A549 (cell line): ENCODE measurements at regions not wholly inside any gene's neighbourhood (a gene's known extent, or its start where the extent isn't known, plus 50 kb on each side); places are given as distances from the start of the nearest gene placed in this dataset.

ENCODE experiments used
- ATAC-seq, 2 experiments: fragments of 200-7000 bp in 1 of 2; fragments of >200 bp in 1 of 2; cut with Nextera tagmentation in 1 of 2; cut with Tn5 transposase in 1 of 2; 3 replicates each; pipeline versions ENCODE4 v1.8.0 to v1.9.1; 2018 to 2020; ENCODE audit warnings: mild to moderate bottlenecking in 1 of 2, moderate library complexity in 1 of 2
- CTCF ChIA-PET: fragments of 300-600 bp; sonication (Branson Sonifier 250); formaldehyde crosslinking; extraction: SDS; loops from one replicate; lab custom pipeline; 2021; ENCODE audit warnings: antibody characterized with exemption, inconsistent platforms; lab: Yijun Ruan, JAX
- POLR2A ChIA-PET: fragments of 350-600 bp; formaldehyde crosslinking; extraction: SDS; loops from one replicate; lab custom pipeline; 2021; ENCODE audit warnings: antibody characterized with exemption, inconsistent platforms; lab: Yijun Ruan, JAX
- DNase-seq, 2 experiments: peaks; one replicate each; pipeline versions ENCODE4 v3.0.0 to v3.0.0-alpha.2; 2011 to 2016; ENCODE audit warnings: low read depth in 1 of 2, low spot score in 1 of 2
- FAIRE-seq: peaks from 2 replicates; lab custom pipeline; 2011; peaks lifted over from hg19 to GRCh38; lab: Jason Lieb, UNC
- H3K27ac ChIP-seq, 2 experiments: fragments of >200 bp; sonication (Bioruptor Twin); formaldehyde crosslinking; 3 replicates each; pipeline ENCODE4 v1.5.1; 2016 to 2017
- H3K4me1 ChIP-seq: fragments of >200 bp; sonication (Bioruptor Twin); formaldehyde crosslinking; 3 replicates; pipeline ENCODE4 v1.6.1; 2016
- H3K4me2 ChIP-seq: fragments of >200 bp; sonication (Bioruptor Twin); formaldehyde crosslinking; 3 replicates; pipeline ENCODE4 v1.6.1; 2016
- H3K4me3 ChIP-seq: fragments of >200 bp; sonication (Bioruptor Twin); formaldehyde crosslinking; 3 replicates; pipeline ENCODE4 v1.5.1; 2016
- H3K9me3 ChIP-seq: fragments of >200 bp; sonication (Bioruptor Twin); formaldehyde crosslinking; 3 replicates; pipeline ENCODE4 v1.6.1; 2016
- CBX2 ChIP-seq: fragments of 200-600 bp; sonication (generic); IDR thresholded peaks from 2 replicates; pipeline ENCODE4 v1.6.1; 2016; ENCODE audit warnings: low read depth, mild to moderate bottlenecking, borderline replicate concordance
- CBX8 ChIP-seq: fragments of 200-600 bp; sonication (generic); IDR thresholded peaks from 2 replicates; pipeline ENCODE4 v1.6.1; 2016
- CEBPB ChIP-seq, 2 experiments: fragments of >200 bp in 1 of 2; sonication (Bioruptor Twin) in 1 of 2; formaldehyde crosslinking in 1 of 2; IDR thresholded peaks; 2 replicates each; pipeline ENCODE4 v1.6.1; 2012 to 2016
- E2F6 ChIP-seq: IDR thresholded peaks from 2 replicates; pipeline ENCODE4 v1.6.1; 2012; ENCODE audit warnings: low read depth, borderline replicate concordance
- EHF ChIP-seq: fragments of 250-450 bp; sonication (Bioruptor Pico); IDR thresholded peaks from 2 replicates; pipeline ENCODE4 v1.5.0; 2020; ENCODE audit warnings: mild to moderate bottlenecking
- ESRRA ChIP-seq: fragments of 150-350 bp; IDR thresholded peaks from 2 replicates; pipeline ENCODE4 v1.6.1; 2014; ENCODE audit warnings: mild to moderate bottlenecking, low read length, borderline replicate concordance
- GATA3 ChIP-seq: IDR thresholded peaks from 2 replicates; pipeline ENCODE4 v1.6.1; 2012; ENCODE audit warnings: borderline replicate concordance
- HOXA7 ChIP-seq: fragments of 250-450 bp; sonication (Bioruptor Pico); IDR thresholded peaks from 2 replicates; pipeline ENCODE4 v1.5.0; 2020; ENCODE audit warnings: mild to moderate bottlenecking, moderate library complexity
- NR3C1 ChIP-seq: fragments of >200 bp; sonication (Bioruptor Twin); formaldehyde crosslinking; IDR thresholded peaks from 3 replicates; pipeline ENCODE4 v1.6.1; 2017
- RCOR1 ChIP-seq: fragments of 150-350 bp; IDR thresholded peaks from 2 replicates; pipeline ENCODE4 v1.6.1; 2014; ENCODE audit warnings: antibody characterized with exemption, low read length, low read depth
- REST ChIP-seq: fragments of 200-600 bp; sonication (generic); IDR thresholded peaks from 2 replicates; pipeline ENCODE4 v1.6.1; 2016; ENCODE audit warnings: antibody characterized with exemption, mild to moderate bottlenecking, moderate library complexity
- SMC3 ChIP-seq: fragments of >200 bp; sonication (Bioruptor Twin); formaldehyde crosslinking; IDR thresholded peaks from 3 replicates; pipeline ENCODE4 v1.6.1; 2018; ENCODE audit warnings: inconsistent platforms
- SREBF2 ChIP-seq: fragments of 450-650 bp; IDR thresholded peaks from 2 replicates; pipeline ENCODE4 v1.6.1; 2014; ENCODE audit warnings: mild to moderate bottlenecking, moderate library complexity
- ZFP36 ChIP-seq: fragments of 450-650 bp; IDR thresholded peaks from 2 replicates; pipeline ENCODE4 v1.6.1; 2014; ENCODE audit warnings: borderline replicate concordance; ENCODE audit not compliant: partially characterized antibody
- ZNF302 ChIP-seq: fragments of 250-450 bp; sonication (Bioruptor Pico); IDR thresholded peaks from 2 replicates; pipeline ENCODE4 v1.9.0; 2021; ENCODE audit warnings: inconsistent platforms, mild to moderate bottlenecking, moderate library complexity
- WGBS: methylation state at CpG from one replicate; pipeline ENCODE4 v1.1.6; 2017; ENCODE audit errors: missing lambda C conversion rate; 5-methylcytosine and 5-hydroxymethylcytosine counted together

DNA sequence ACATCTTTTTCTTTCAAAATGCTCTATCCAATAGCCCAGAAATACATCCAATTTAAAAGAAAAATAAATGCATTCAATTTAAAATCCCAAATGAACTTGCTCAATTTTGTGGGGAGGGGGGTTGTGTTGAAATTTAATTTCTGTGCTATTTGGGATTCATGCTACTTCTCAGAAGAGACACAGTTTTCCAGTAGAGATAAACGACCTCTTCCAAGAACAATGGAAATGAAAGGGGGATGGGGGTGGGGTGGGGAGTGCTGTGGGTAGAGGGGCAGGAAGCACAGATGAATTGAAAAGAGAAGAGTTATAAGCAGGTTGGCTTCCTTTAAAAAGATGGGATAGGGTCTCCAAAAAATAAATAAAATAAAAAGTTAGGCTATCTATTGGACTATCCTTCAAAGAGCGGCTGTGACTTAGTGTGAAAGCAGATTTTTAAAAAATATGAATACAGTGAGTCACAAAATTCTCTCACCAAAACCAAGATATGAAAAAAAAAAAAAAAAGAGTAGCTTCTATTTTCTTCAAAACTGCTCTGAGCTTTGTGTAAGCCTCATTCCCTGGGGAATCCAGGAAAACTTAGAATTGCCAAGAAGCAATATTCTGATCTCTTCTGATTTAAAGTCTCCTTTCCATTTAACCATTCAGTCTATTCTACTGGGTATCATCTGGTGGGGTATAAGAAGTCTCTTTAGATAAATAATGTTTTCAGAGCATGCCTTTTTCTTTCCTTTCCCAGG is 324.3 kb downstream of the PTTG2 start:
- DNase-seq (no peak), ATAC-seq (no peak), FAIRE-seq (no peak)
- Histone ChIP-seq H3K4me1 (no peaks in the 10 kb centered on the region), H3K4me2 (no peak overlapping the region), H3K4me3 (no peak overlapping the region), H3K27ac (no peak overlapping the region), H3K9me3 (no peaks in the 10 kb centered on the region)
- WGBS: 60% methylated on average over 2 of the region's 2 CpGs
- CTCF ChIA-PET: no interaction called here
- POLR2A ChIA-PET: no interaction called here
- no peak for TF ChIP-seq REST
- no peak for TF ChIP-seq E2F6
- no peak for TF ChIP-seq SMC3
- no peak for TF ChIP-seq ZNF302 (CRISPR knock-in tag)
- no peak for TF ChIP-seq RCOR1

DNA sequence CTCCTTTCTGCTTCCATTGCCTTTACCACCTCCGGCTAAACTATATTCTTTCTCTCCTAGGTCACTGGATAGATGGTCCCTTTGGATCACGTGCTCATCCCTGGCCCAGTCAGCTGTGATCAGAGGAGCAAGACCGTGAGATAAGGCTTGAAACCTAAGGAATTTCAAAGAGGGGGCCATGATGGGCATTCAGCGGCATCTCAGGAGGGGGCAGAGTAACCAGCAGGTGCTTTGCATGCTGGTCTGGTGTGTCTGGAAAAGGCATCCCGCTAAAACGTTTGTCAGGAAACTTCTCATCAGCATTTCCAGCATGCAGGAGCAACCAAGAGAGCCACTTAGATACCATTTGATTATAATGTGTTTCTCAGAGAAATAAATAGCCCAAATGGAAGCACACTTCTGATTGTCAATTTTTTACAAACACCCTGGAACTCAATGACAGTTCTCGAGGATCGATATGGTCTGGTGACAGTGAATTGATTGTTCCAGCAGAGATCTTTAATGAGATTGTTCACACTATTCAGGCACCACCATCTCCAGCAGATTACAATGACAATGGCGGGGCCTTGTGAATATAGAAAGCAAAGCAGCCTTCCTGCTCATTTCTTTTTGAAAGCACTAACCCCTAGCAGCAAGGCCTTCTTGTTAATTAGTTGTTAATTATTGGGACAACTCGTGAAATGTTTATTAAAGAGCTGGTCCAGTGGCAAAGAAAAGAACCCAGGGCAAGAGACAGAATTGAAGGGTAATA is 327.1 kb downstream of the PTTG2 start:
- ATAC-seq: no peak
- FAIRE-seq: no peak
- CTCF ChIA-PET: no interaction called here
- Histone ChIP-seq H3K4me1 (no peaks in the 10 kb centered on the region), H3K9me3 (no peaks in the 10 kb centered on the region), H3K27ac (no peak overlapping the region), H3K4me3 (no peak overlapping the region)
- 59% methylated on average over 8 of the region's 10 CpGs for WGBS
- no peak for DNase-seq
- POLR2A ChIA-PET: no interaction called here
- TF ChIP-seq CBX2 (no peak), CBX8 (no peak)
- TF ChIP-seq, all 56 proteins: peak for 0
- no peak overlapping the region for H3K4me2 ChIP-seq

DNA sequence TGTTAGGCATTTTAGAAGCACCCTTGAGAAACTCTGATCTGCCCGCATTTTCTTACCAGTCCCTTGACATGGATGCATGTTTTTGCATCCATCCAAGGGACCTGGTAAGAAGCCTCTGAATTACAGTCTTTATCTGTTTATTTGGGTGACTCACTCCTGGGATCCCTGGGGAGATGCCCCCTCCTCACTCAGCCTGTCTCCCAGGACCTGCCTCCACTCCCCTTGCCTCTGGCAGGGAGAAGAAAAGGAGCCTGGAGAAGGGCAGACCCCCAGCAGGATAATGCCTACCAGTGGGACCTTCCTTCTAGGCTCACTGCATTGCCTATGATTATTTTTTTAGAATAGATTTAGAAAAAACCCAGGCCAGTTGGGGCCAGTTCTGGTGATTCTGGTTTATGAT is 329.4 kb downstream of the PTTG2 start:
- no peak overlapping the region for H3K4me3 ChIP-seq
- no peak for DNase-seq
- POLR2A ChIA-PET: no interaction called here
- TF ChIP-seq SREBF2 (no peak), CEBPB (IDR thresholded peaks at IDR 0.05) (no peak), HOXA7 (CRISPR knock-in tag) (no peak)
- TF ChIP-seq, all 56 proteins: peak for 0
- no peaks in the 10 kb centered on the region for H3K4me1 ChIP-seq
- no peak overlapping the region for H3K27ac ChIP-seq
- FAIRE-seq: no peak
- peaks cover 12% of the 10 kb centered on the region; the same call in 1 of the 3 replicates for H3K9me3 ChIP-seq
- WGBS: 50% methylated on average over 1 of the region's 1 CpG
- ATAC-seq: no peak
- CTCF ChIA-PET: no interaction called here
- no peak overlapping the region for H3K4me2 ChIP-seq

DNA sequence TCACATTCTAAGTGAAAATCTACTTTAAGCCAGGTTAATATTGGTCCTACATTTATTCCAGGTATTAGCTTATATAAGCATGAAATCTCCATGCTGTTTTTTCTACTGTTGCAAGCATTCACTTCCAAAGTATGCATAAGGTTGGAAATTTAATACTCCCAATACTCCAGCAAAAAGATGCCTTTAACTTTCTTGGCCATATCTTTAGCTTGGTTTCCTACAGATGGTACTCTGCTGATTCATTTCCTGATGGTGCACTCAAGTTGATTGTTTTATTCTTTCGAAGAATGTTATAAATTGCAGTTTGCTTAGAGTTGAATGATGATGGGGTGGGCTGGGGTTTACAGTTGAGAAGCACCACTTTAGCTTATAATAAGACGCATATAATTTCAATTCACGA is 330.2 kb downstream of the PTTG2 start:
- Histone ChIP-seq H3K4me3 (no peak overlapping the region), H3K9me3 (peaks cover 12% of the 10 kb centered on the region; the same call in 1 of the 3 replicates), H3K4me2 (no peak overlapping the region), H3K27ac (no peak overlapping the region), H3K4me1 (no peaks in the 10 kb centered on the region)
- TF ChIP-seq GATA3 (no peak), NR3C1 (no peak), ESRRA (no peak), RCOR1 (no peak), ZFP36 (no peak), EHF (no peak)
- ATAC-seq (no peak), DNase-seq (no peak), FAIRE-seq (no peak)
- ChIA-PET POLR2A (no interaction called here), CTCF (no interaction called here)
- WGBS: 69% methylated on average over 3 of the region's 3 CpGs
